Stimulated activated CD8-positive, alpha-beta memory T cell treated with anti-CD3 and anti-CD28 coated beads, Interleukin-12 subunit alpha, Interleukin-12 subunit beta, amount 100 ng/mL, for 24 hours (primary cell): ENCODE measurements at regions not wholly inside any gene's neighbourhood (a gene's known extent, or its start where the extent isn't known, plus 50 kb on each side); places are given as distances from the start of the nearest gene placed in this dataset.
"Not testable (repeated sequence)": the region's sequence is repeated elsewhere in the genome, so short reads cannot be mapped to it uniquely, and the experiment has no call there.

Source experiments
- DNase-seq: peaks from one replicate; pipeline ENCODE4 v3.0.0-alpha.2; 2020; ENCODE audit errors: extremely low read depth

- not testable (repeated sequence) for DNase-seq
Measured at GRCh38 chr6:26799903-26800633, 140.5 kb upstream of the ZNF322 start.

GRCh38 chr6:26803762-26804161, 144.2 kb upstream of the ZNF322 start:
- DNase-seq: not testable (repeated sequence)

GRCh38 chr6:26811486-26812116, 152.1 kb upstream of the ZNF322 start:
- not testable (repeated sequence) for DNase-seq

- not testable (repeated sequence) for DNase-seq
Measured at GRCh38 chr6:26818640-26819225, 159.2 kb upstream of the ZNF322 start.

- not testable (repeated sequence) for DNase-seq
Measured at GRCh38 chr6:26827965-26828364, 168.4 kb upstream of the ZNF322 start.

- not testable (repeated sequence) for DNase-seq
Measured at GRCh38 chr6:26829480-26829879, 169.9 kb upstream of the ZNF322 start.

GRCh38 chr6:26830992-26831391, 171.4 kb upstream of the ZNF322 start:
- DNase-seq: not testable (repeated sequence)

GRCh38 chr6:26835707-26836106, 176.2 kb upstream of the ZNF322 start:
- DNase-seq: not testable (repeated sequence)

- DNase-seq: not testable (repeated sequence)
Measured at GRCh38 chr6:26836657-26837056, 177.1 kb upstream of the ZNF322 start.

- DNase-seq: not testable (repeated sequence)
Measured at GRCh38 chr6:26844823-26845222, 185.3 kb upstream of the ZNF322 start.

GRCh38 chr6:26857289-26857688, 197.7 kb upstream of the ZNF322 start:
- not testable (repeated sequence) for DNase-seq

- DNase-seq: not testable (repeated sequence)
Measured at GRCh38 chr6:26859067-26859770, 199.7 kb upstream of the ZNF322 start.

- DNase-seq: not testable (repeated sequence)
Measured at GRCh38 chr6:26859771-26860163, 200.2 kb upstream of the ZNF322 start.

GRCh38 chr6:26861913-26862312, 202.4 kb upstream of the ZNF322 start:
- DNase-seq: not testable (repeated sequence)

GRCh38 chr6:26863641-26864040, 204.1 kb upstream of the ZNF322 start:
- not testable (repeated sequence) for DNase-seq

GRCh38 chr6:26898785-26899184, 239.2 kb upstream of the ZNF322 start:
- not testable (repeated sequence) for DNase-seq

GRCh38 chr6:26924206-26924605, 264.7 kb upstream of the ZNF322 start:
- DNase-seq: not testable (repeated sequence)

- DNase-seq: not testable (repeated sequence)
Measured at GRCh38 chr6:26928190-26928589, 268.6 kb upstream of the ZNF322 start.

- not testable (repeated sequence) for DNase-seq
Measured at GRCh38 chr6:26937258-26937657, 277.7 kb upstream of the ZNF322 start.

- not testable (repeated sequence) for DNase-seq
Measured at GRCh38 chr6:26951211-26951610, 291.7 kb upstream of the ZNF322 start.

- DNase-seq: peak; percentile 1
Measured at GRCh38 chr6:26956078-26956600, 291.4 kb upstream of the PRSS16 start.
